GM19468 (cell line): ENCODE measurements at regions not wholly inside any gene's neighbourhood (a gene's known extent, or its start where the extent isn't known, plus 50 kb on each side); places are given as distances from the start of the nearest gene placed in this dataset.
A peak's percentile ranks its signal among the peaks of the same experiment; 100 is the strongest.

ENCODE experiments used
- ATAC-seq: cut with Tn5 transposase; IDR thresholded peaks from one replicate; pipeline ENCODE4 v1.9.1; 2021; ENCODE audit warnings: mild to moderate bottlenecking, moderate library complexity, moderate number of reproducible peaks; ENCODE audit not compliant: unreplicated experiment; ENCODE audit errors: extremely low read depth

DNA sequence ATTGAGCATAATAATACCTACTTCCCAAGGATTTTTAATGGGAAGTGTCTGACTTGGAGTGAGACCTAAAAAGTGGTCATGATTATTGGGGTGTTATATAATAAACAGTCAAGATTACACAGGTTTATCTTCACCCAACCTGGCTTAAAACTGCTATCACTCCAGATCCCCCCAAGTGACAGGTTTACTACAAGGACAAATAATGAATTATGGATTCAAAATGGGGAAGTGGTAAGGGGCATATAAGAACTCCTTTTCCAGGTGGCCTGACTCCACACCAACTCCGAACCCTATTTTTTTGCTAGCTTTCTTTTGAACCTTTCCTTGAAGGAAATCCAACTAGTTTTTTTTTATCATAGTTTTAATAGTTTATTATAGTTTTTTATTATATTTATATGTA, 663.0 kb upstream of the FANCL start:
- ATAC-seq, result no peak

DNA sequence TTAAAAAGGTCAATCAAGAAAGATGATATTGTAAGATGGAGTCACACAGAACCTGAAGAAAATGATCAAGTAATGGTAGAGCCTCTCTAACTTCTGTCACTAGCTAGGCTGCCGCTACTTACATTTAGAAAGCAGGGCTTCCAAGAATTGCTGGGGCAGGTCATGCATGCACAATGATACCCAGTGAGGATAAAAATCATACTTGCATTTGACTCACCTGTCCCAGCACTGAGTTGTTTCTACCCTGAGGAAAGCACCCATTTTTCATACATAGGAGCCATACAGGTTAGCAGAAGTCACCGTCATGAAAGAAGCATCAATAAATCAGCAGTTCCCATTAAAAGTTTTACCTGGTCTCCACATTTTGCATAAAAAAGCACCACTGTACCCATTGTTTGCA, 662.3 kb upstream of the FANCL start:
- ATAC-seq, result no peak

GRCh38 chr2:58900246-58901027, 659.3 kb upstream of the FANCL start:
- ATAC-seq, result no peak

DNA sequence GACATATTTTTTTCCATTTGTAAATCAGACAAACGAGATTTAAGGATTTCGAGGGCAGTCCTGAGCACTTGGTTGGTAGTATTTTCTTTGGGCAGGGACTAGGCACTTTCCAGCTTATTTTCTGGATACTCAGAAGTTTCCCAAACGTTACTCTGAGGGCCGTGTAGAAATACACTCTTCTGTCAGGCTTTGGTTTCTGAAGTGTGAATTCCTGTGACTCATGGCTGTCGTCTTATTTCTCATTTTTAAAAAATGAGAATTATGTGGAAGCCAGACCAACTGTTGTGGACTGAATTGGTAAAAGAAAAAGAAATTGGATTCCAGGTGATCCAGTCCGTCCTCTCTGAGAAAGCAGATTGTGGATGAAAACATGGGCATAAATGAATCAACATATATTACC, 658.6 kb upstream of the FANCL start:
- no peak for ATAC-seq

- ATAC-seq, result no peak
Observed at GRCh38 chr2:58896638-58897037, 655.5 kb upstream of the FANCL start.

DNA sequence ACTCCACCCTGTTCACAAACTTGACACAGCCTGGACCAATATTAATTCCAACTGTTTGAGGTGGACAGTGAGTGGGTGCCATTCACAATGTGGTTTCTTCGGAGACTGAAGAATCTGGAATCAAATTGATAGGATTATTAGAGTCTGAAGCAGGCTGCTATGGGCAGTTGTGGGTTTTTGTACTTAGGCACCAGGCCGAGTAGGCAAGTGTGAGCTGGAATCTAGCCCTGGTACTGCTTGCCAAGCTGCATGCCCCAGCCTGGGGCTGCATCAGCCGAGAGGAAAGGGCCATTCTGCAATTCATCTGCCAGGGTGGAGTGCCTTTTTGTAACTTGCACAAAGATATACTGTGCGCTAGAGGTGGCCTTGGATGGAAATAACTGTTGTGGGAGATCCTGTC, 654.7 kb upstream of the FANCL start:
- no peak for ATAC-seq

DNA sequence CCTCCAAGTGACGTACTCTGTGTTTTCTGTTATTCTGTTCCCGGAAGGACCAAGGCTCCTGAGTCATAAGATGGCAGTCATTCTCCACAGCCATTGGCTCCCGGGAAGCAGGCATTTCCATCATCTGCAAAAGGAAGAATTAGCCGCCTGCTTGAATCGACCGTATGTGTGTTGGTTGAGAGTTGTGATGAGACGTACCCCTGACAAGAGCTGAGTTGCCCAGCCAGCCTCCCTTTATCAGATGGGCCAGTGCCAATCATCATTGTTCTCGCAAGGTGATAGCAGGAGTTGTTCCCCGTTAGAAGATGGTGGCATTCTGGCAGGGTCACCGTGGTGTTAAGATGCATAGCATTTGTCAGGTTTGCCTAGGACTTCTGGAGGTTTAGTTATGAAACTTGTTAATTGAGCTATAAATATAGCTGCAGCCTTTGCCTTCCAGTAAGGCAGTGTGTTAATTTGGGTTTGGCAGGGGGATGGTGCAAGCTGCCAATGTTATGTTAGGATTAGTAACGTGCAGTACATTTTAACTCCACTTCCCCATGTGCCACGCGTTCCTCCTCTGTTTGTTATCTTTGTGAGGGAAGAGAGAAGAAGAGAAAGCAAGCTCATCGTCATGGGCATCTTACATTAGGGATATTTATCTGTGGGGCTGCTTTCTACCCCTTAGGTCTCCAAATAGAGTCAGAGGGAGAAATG, 652.7 kb upstream of the FANCL start:
- ATAC-seq, result no peak

DNA sequence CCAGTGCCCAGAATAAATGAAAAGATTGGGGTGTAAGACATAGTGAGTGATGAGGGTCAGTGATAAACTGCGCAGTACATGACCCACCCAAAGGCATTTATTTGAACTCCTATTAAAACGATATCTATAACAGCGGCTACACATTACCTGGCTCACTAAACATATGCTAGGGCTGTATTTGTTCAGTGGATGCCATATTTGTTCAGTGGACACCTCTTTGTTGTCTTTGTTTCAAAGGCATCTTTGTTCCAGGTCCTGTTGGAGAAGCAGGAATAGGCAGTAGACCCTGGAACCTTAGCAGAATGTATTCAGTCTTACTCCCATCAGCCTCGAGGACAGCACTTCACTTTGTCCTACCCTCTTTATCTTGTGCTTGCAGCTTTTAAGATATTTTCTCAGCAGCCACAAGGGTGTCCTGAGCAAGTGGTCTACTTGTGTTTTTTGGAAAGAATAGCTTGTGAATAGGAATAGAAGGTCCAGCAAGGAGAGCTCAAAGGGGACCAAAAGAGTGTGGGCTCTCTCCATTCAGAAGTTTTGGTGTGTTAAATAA, 650.8 kb upstream of the FANCL start:
- no peak for ATAC-seq

DNA sequence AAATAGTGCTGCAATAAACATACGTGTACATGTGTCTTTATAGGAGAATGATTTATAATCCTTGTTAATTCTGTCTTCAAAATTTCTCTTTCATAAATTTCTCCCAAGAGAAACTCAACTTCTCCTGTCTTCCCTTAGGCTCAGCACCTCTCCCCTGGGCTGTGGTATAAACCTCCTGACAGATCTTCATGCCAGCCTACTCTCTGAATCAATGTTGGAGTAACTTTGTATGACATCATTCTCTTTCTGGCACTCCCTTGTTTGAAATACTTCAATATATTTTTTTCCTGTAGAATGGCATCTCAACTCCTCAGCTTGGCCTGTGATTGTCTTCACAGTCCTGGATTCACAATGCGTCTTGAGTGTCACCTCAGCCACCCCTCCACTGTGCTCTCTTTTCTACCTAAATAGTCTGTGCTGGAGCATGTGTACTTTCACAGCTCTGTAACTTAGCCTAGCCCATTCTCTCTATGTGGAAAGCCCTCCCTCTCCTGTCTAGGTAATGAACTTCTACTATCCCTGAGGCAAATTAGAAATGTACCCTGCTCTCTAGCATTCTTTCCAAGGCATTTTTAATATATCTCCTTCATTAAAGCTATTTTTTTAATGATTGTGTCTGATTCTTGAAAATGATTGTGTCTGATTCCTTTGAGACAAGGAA, 649.9 kb upstream of the FANCL start:
- ATAC-seq, result no peak

- no peak for ATAC-seq
Observed at GRCh38 chr2:58886009-58886408, 644.9 kb upstream of the FANCL start.

- no peak for ATAC-seq
Observed at GRCh38 chr2:58879834-58880233, 638.7 kb upstream of the FANCL start.

- ATAC-seq, result no peak
Observed at GRCh38 chr2:58878778-58879177, 637.7 kb upstream of the FANCL start.

- no peak for ATAC-seq
Observed at GRCh38 chr2:58876126-58876525, 635.0 kb upstream of the FANCL start.

GRCh38 chr2:58875436-58875835, 634.3 kb upstream of the FANCL start:
- no peak for ATAC-seq

DNA sequence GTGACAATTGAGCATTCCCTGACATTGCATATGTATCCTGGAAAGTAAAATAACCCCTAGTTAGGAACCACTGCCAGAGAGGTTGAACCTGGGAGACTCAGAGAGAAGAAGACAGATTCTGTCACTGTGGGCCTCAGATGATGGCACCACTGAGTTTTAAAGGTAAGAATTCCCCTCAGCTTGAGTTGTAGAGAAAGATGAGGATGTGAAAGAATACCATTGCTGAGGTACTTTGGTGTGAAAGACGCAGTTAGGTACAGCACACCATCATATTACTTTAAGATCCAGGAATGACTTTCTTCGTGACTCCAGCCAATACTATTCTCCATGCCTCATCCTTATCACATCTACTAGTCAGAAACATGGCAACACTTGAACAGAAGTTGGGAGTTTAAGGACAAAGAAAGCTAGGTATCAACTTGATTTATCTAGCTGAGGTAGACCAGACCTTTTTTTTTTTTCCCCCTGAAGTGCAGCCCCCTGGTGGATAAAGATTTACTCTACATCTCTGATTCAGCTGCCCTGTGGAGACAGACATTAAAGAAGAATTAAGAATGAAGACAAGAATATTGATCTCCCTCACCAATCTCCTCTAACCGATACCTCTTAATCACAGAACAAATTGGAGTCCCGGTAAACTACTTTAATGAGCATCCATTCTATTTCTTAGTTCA, 630.5 kb upstream of the FANCL start:
- no peak for ATAC-seq

DNA sequence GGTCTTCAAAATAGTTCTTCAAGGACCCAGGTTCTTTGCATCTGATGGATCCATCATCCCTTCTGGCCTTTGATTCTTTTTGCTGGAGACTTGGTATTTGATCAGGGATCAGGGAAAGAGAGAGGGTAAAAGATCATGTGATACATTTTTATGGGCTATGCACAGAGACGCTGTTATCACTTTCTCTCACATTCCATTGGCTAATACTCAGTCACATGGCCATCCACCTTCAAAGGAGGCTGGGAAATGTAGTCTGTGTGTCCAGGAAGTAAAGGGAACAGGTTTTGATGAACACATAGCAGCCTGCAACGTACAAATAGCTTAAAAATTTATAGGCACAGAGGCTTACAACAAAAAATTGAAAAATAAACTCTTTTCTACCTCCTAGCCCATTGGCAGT, 629.6 kb upstream of the FANCL start:
- peak; percentile 62 for ATAC-seq

- ATAC-seq, result no peak
Observed at GRCh38 chr2:58866946-58867345, 625.8 kb upstream of the FANCL start.

DNA sequence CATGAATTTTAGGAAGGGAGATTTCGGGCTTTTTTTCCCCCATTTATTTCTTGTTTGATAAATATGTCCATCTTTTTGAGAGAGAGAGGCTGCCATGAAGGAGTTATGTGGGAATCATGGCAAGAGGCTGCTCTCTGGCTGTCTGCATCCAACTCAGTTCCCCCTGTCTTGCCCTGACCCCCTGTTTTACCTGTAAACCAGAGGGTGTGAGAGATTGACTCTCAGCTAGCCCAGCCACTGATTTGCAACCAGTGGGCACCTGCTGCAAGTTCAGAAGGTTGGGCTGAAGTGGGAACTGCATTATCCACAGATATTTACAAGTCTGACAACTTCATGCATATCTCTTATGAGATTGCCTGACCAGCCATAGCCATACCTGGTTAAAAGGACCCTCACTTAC, 625.4 kb upstream of the FANCL start:
- ATAC-seq, result no peak

GRCh38 chr2:58866040-58866439, 624.9 kb upstream of the FANCL start:
- ATAC-seq, result no peak

DNA sequence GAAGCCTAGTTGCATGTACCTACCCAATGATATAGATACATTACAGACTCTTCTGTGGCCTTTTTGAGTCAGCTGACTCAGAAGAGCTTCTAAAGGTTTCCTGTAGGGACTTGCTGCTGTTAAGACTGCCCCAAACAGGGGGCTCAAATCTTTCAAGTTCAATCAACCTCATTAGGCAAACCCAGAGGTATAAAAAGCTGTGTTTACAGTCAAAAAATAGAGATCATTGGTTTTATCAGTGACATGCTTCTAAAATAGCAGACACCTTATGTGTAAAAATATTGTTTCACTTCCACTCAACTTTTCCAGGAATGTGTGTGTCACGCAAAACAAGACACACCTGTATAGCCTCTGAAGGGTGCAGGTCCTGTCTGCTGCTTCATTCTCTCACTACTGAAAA, 624.3 kb upstream of the FANCL start:
- ATAC-seq, result peak; percentile 49

GRCh38 chr2:58862244-58862643, 621.1 kb upstream of the FANCL start:
- no peak for ATAC-seq
